ENCODE measurements at regions not wholly inside any gene's neighbourhood (a gene's known extent, or its start where the extent isn't known, plus 50 kb on each side); places are given as distances from the start of the nearest gene placed in this dataset.
"Not testable (repeated sequence)": the region's sequence is repeated elsewhere in the genome, so short reads cannot be mapped to it uniquely, and the experiment has no call there.

DNA sequence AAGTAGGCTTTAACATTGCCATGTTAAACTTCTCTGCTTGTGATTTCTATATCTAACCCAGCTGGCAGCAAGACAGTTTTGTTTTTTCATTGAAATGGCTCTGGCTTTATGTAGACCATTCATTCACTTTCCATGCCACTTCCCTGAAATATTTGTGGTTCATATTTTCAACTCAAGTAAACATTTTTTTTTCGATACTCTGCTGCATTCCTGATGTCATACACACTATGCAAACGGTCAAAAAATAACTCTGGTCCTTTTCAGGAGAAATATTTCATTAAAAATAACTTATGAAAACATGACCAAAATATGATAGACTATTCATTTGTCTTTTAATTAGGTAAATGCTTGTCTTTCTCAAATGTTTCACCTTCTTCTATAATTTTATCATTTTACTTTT, 116.3 kb downstream of the USP22 start:
- Histone ChIP-seq H3K4me3 (ENCODE audit: extremely low read depth, insufficient read depth, low read length, poor library complexity, severe bottlenecking) (no peak overlapping the region), H3K27ac (ENCODE audit: low read depth, low read length, severe bottlenecking) (no peak overlapping the region), H3K4me1 (ENCODE audit: control insufficient read depth, insufficient read depth, low read length, poor library complexity, severe bottlenecking) (no peaks in the 10 kb centered on the region), H3K9me3 (ENCODE audit: control insufficient read depth, low read length) (no peaks in the 10 kb centered on the region), H3K36me3 (ENCODE audit: control insufficient read depth, insufficient read depth, low read length) (no peaks in the 10 kb centered on the region)
- no CpG with 5 or more reads among the region's 2 CpGs for WGBS, 2 experiments (ENCODE audit: insufficient coverage in 2 of 2)

DNA sequence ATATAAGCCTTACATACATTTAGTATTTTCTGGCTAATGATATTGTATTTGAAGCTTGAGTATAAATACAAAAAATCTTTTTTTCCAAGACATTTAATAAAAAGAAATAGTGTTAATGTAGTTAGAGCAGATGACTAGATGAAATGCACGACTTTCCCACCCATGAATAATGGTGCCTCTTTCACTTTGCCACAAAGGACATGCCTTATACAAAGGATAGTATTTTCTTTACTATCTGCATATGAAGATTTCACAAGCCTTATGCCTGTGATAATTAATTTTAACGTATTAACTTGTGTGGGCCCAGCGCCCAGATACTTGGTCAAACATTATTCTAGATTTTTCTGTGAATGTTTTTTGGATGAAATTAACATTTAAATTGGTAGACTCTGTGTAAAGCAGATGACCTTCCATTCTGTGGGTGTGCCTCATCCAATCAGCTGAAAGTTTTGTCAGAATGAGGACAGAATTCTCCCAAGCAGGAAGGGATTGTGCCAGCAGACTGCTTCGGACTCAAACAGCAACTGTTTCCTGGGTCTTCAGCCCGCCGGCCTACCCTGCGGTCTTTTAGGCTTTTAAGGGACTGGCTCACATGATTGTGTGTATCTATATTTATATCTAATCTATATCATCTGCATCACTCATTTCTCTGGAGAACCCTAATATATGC, 115.4 kb downstream of the USP22 start:
- Histone ChIP-seq H3K4me3 (ENCODE audit: extremely low read depth, insufficient read depth, low read length, poor library complexity, severe bottlenecking) (no peak overlapping the region), H3K4me1 (ENCODE audit: control insufficient read depth, insufficient read depth, low read length, poor library complexity, severe bottlenecking) (no peaks in the 10 kb centered on the region), H3K36me3 (ENCODE audit: control insufficient read depth, insufficient read depth, low read length) (no peaks in the 10 kb centered on the region), H3K27ac (ENCODE audit: low read depth, low read length, severe bottlenecking) (no peak overlapping the region), H3K9me3 (ENCODE audit: control insufficient read depth, low read length) (no peaks in the 10 kb centered on the region)
- 80 to 93% methylated on average over 1 to 3 of the region's 7 CpGs for WGBS, 2 experiments (ENCODE audit: insufficient coverage in 2 of 2)

DNA sequence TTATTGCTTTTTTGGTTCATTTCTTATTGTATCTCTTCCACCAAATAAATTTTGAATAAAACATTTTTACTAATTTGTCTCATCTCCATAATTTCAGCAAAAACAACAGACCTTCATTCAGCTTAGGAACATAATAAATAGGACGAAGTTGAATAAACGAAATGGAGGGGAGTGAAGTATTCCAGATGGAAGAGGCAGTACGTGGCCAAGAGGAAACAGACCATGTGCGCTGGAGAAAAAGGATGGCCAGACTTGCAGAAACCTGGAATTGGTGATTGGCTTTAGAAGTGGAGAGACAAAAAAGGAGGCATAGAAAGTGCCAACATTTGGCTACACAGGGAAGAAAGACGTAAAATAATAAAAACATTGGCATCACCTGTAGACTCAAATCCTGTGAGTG, 113.5 kb downstream of the USP22 start:
- H3K4me1 ChIP-seq (ENCODE audit: control insufficient read depth, insufficient read depth, low read length, poor library complexity, severe bottlenecking): no peaks in the 10 kb centered on the region
- 77 to 98% methylated on average over 4 of the region's 5 CpGs for WGBS, 2 experiments (ENCODE audit: insufficient coverage in 2 of 2)
- H3K27ac ChIP-seq (ENCODE audit: low read depth, low read length, severe bottlenecking): no peak overlapping the region
- no peaks in the 10 kb centered on the region for H3K9me3 ChIP-seq (ENCODE audit: control insufficient read depth, low read length)
- H3K36me3 ChIP-seq (ENCODE audit: control insufficient read depth, insufficient read depth, low read length): no peaks in the 10 kb centered on the region
- no peak overlapping the region for H3K4me3 ChIP-seq (ENCODE audit: extremely low read depth, insufficient read depth, low read length, poor library complexity, severe bottlenecking)

- no peaks in the 10 kb centered on the region for H3K36me3 ChIP-seq (ENCODE audit: control insufficient read depth, insufficient read depth, low read length)
- no peaks in the 10 kb centered on the region for H3K4me1 ChIP-seq (ENCODE audit: control insufficient read depth, insufficient read depth, low read length, poor library complexity, severe bottlenecking)
- H3K4me3 ChIP-seq (ENCODE audit: extremely low read depth, insufficient read depth, low read length, poor library complexity, severe bottlenecking): no peak overlapping the region
- 62 to 92% methylated on average over 2 to 3 of the region's 5 CpGs for WGBS, 2 experiments (ENCODE audit: insufficient coverage in 2 of 2)
- H3K27ac ChIP-seq (ENCODE audit: low read depth, low read length, severe bottlenecking): no peak overlapping the region
- H3K9me3 ChIP-seq (ENCODE audit: control insufficient read depth, low read length): no peaks in the 10 kb centered on the region
These were observed 112.6 kb downstream of the USP22 start for GRCh38 chr17:20930081-20930760.

- not testable (repeated sequence) for H3K4me3 ChIP-seq (ENCODE audit: extremely low read depth, insufficient read depth, low read length, poor library complexity, severe bottlenecking); H3K27ac ChIP-seq (ENCODE audit: low read depth, low read length, severe bottlenecking); H3K4me1 ChIP-seq (ENCODE audit: control insufficient read depth, insufficient read depth, low read length, poor library complexity, severe bottlenecking); H3K9me3 ChIP-seq (ENCODE audit: control insufficient read depth, low read length); H3K36me3 ChIP-seq (ENCODE audit: control insufficient read depth, insufficient read depth, low read length)
- WGBS, 2 experiments (ENCODE audit: insufficient coverage in 2 of 2): 87 to 100% methylated on average over 2 of the region's 3 CpGs
These were observed 109.8 kb downstream of the USP22 start for GRCh38 chr17:20933040-20933439.

DNA sequence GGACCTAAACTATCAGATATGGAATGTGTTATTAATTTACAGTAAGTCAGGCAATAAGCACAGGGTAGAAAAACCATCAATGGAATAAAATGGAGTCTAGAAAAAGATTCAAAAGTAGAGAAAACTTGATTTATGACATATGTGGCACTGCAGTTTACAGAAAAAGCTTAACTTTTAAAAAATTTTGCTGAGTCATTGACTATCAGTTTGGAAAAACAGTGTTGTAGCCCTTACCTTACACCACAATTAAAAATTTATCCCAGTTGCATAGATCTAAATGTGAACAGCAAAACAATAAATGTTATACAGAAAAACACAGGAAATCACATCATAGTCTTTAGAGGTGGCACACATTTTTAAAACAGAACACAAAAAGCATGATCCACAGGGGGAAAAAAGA, 108.5 kb downstream of the USP22 start:
- no peak overlapping the region for H3K27ac ChIP-seq (ENCODE audit: low read depth, low read length, severe bottlenecking)

GRCh38 chr17:20935740-20936139, 107.1 kb downstream of the USP22 start:
- Histone ChIP-seq H3K27ac (ENCODE audit: low read depth, low read length, severe bottlenecking) (no peak overlapping the region), H3K9me3 (ENCODE audit: control insufficient read depth, low read length) (no peaks in the 10 kb centered on the region), H3K4me1 (ENCODE audit: control insufficient read depth, insufficient read depth, low read length, poor library complexity, severe bottlenecking) (no peaks in the 10 kb centered on the region), H3K4me3 (ENCODE audit: extremely low read depth, insufficient read depth, low read length, poor library complexity, severe bottlenecking) (no peak overlapping the region), H3K36me3 (ENCODE audit: control insufficient read depth, insufficient read depth, low read length) (no peaks in the 10 kb centered on the region)
- WGBS, 2 experiments (ENCODE audit: insufficient coverage in 2 of 2): 83% methylated on average over 1 of the region's 2 CpGs; no CpG with 5 or more reads in 1 of the 2 experiments

More for the DNA sequence above, 108.5 kb downstream of the USP22 start:
- Histone ChIP-seq H3K4me1 (ENCODE audit: control insufficient read depth, insufficient read depth, low read length, poor library complexity, severe bottlenecking) (no peaks in the 10 kb centered on the region), H3K4me3 (ENCODE audit: extremely low read depth, insufficient read depth, low read length, poor library complexity, severe bottlenecking) (no peak overlapping the region), H3K9me3 (ENCODE audit: control insufficient read depth, low read length) (no peaks in the 10 kb centered on the region), H3K36me3 (ENCODE audit: control insufficient read depth, insufficient read depth, low read length) (no peaks in the 10 kb centered on the region)

DNA sequence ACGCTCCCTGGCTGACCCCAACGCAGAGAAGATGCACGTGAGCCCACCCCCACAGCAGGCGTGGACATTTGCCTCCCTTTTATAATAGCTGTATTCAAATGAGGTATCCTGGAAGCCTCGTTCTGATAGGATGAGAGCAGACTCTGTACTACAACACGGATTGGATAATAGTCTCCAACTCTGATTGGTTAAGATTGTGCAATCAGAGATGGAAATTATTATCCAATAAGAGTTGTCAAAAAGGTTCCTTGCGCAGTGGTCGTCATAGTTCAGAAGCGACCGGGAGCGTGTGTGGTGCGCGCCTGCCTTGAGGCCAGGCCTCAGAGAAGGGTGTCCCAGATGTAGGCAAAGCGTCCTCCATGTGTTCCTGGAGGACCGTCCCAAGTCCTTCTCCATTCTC, 104.6 kb downstream of the USP22 start:
- Histone ChIP-seq H3K4me1 (ENCODE audit: control insufficient read depth, insufficient read depth, low read length, poor library complexity, severe bottlenecking) (no peaks in the 10 kb centered on the region), H3K27ac (ENCODE audit: low read depth, low read length, severe bottlenecking) (no peak overlapping the region), H3K4me3 (ENCODE audit: extremely low read depth, insufficient read depth, low read length, poor library complexity, severe bottlenecking) (no peak overlapping the region), H3K36me3 (ENCODE audit: control insufficient read depth, insufficient read depth, low read length) (no peaks in the 10 kb centered on the region), H3K9me3 (ENCODE audit: control insufficient read depth, low read length) (no peaks in the 10 kb centered on the region)
- WGBS, 2 experiments (ENCODE audit: insufficient coverage in 2 of 2): 94 to 95% methylated on average over 11 of the region's 15 CpGs

DNA sequence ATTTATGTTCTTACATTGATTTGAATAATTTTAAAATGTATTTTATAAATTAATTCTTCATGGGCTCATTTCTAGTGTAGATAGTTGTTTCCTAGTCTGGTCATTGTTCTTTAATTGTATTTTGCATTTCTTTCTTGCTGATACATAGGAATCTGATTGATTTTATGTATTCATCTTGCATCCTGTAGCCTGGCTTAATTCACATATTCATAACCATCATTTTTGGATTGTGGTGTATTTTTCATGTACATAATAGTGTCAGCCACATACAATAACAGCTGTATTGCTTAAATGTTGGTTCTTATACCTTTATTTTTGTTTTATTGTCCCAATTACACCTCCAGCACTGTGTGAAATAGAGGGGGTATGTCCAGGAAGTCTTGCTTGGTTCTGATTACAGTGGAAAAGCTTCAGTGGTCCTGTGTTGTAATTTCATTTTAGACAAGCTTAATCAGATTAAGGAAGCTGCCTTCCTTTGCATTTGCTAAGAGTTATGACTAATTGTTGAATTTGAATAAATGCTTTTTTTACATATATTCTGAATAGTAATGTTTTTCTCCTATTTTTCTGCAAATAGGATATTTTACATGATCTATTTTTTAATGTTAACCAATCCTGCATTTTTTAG, 103.7 kb downstream of the USP22 start:
- H3K4me3 ChIP-seq (ENCODE audit: extremely low read depth, insufficient read depth, low read length, poor library complexity, severe bottlenecking): no peak overlapping the region
- no peaks in the 10 kb centered on the region for H3K36me3 ChIP-seq (ENCODE audit: control insufficient read depth, insufficient read depth, low read length)
- no peak overlapping the region for H3K27ac ChIP-seq (ENCODE audit: low read depth, low read length, severe bottlenecking)
- H3K9me3 ChIP-seq (ENCODE audit: control insufficient read depth, low read length): no peaks in the 10 kb centered on the region
- H3K4me1 ChIP-seq (ENCODE audit: control insufficient read depth, insufficient read depth, low read length, poor library complexity, severe bottlenecking): no peaks in the 10 kb centered on the region

- no peaks in the 10 kb centered on the region for H3K36me3 ChIP-seq (ENCODE audit: control insufficient read depth, insufficient read depth, low read length)
- 85 to 100% methylated on average over 2 of the region's 5 CpGs for WGBS, 2 experiments (ENCODE audit: insufficient coverage in 2 of 2)
These were observed 100.9 kb downstream of the USP22 start for GRCh38 chr17:20941872-20942271.

More at GRCh38 chr17:20941872-20942271, 100.9 kb downstream of the USP22 start:
- Histone ChIP-seq H3K4me3 (ENCODE audit: extremely low read depth, insufficient read depth, low read length, poor library complexity, severe bottlenecking) (no peak overlapping the region), H3K9me3 (ENCODE audit: control insufficient read depth, low read length) (no peaks in the 10 kb centered on the region), H3K27ac (ENCODE audit: low read depth, low read length, severe bottlenecking) (no peak overlapping the region), H3K4me1 (ENCODE audit: control insufficient read depth, insufficient read depth, low read length, poor library complexity, severe bottlenecking) (no peaks in the 10 kb centered on the region)

All from mesodermal cell (in vitro differentiated cells).